NT2/D1 (cell line): ENCODE measurements at regions not wholly inside any gene's neighbourhood (a gene's known extent, or its start where the extent isn't known, plus 50 kb on each side); places are given as distances from the start of the nearest gene placed in this dataset.

ENCODE experiments used
- SUZ12 ChIP-seq: IDR thresholded peaks from 2 replicates; pipeline ENCODE4 v1.6.1; 2011; ENCODE audit not compliant: insufficient read length, insufficient read depth; ENCODE audit errors: extremely low read depth
- YY1 ChIP-seq: IDR thresholded peaks from 2 replicates; pipeline ENCODE4 v1.6.1; 2011; ENCODE audit not compliant: insufficient read length, insufficient read depth
- ZNF274 ChIP-seq: IDR thresholded peaks from 2 replicates; pipeline ENCODE4 v1.6.1; 2011; ENCODE audit warnings: mild to moderate bottlenecking, low read depth, low read length

- TF ChIP-seq ZNF274: no peak
- TF ChIP-seq SUZ12: no peak
- no peak for TF ChIP-seq YY1
Measured at GRCh38 chr3:162863579-162863978, 1367.0 kb downstream of the OTOL1 start.
